ENCODE measurements at regions not wholly inside any gene's neighbourhood (a gene's known extent, or its start where the extent isn't known, plus 50 kb on each side); places are given as distances from the start of the nearest gene placed in this dataset.

- peaks cover 3 to 17% (median 5%) of the 10 kb centered on the region in 3 experiments; a peak in 5 of 7 replicates for H3K36me3 Mint-ChIP-seq (ENCODE audit: insufficient read depth in 1 of 3, low read depth in 3 of 3)
- Histone ChIP-seq H3K9ac (ENCODE audit: extremely low read depth, insufficient read length, low read length) (no peak overlapping the region), H2BK120ac (ENCODE audit: low read depth, low read length, poor library complexity, severe bottlenecking) (no peak overlapping the region), H2BK15ac (ENCODE audit: low read depth, low read length) (no peak overlapping the region), H4K91ac (ENCODE audit: insufficient read length, low read depth, low read length) (no peak overlapping the region), H3T11ph (ENCODE audit: low read length) (no peak overlapping the region), H3K4me1 (ENCODE audit: insufficient read depth, low read length) (no peaks in the 10 kb centered on the region), H3K23ac (ENCODE audit: insufficient read length, low read depth, low read length) (no peak overlapping the region), H3K27me3 (ENCODE audit: insufficient read depth, low read length) (no peaks in the 10 kb centered on the region), H3K79me1 (ENCODE audit: insufficient read depth, low read depth, low read length, poor library complexity, severe bottlenecking) (no peaks in the 10 kb centered on the region), H3K9me3 (ENCODE audit: control insufficient read depth, low read depth, low read length) (no peaks in the 10 kb centered on the region), H4K8ac (replicated peaks; ENCODE audit: insufficient read length, low read depth, low read length) (no peak overlapping the region), H4K5ac (ENCODE audit: insufficient read length, low read depth, low read length) (no peak overlapping the region), H2BK20ac (ENCODE audit: low read depth, low read length, poor library complexity, severe bottlenecking) (no peak overlapping the region), H4K20me1 (ENCODE audit: control insufficient read depth, insufficient read depth, insufficient read length) (no peaks in the 10 kb centered on the region), H3K56ac (ENCODE audit: insufficient read length, low read depth, low read length) (no peak overlapping the region), H2BK5ac (ENCODE audit: insufficient read length, low read length) (no peak overlapping the region), H2AK5ac (ENCODE audit: insufficient read length, low read length) (no peak overlapping the region), H3K4me2 (ENCODE audit: insufficient read depth, insufficient read length, low read length) (no peak overlapping the region), H2AFZ (ENCODE audit: low read length) (no peak overlapping the region), H3K14ac (ENCODE audit: insufficient read depth, low read length) (no peak overlapping the region), H3K79me2 (ENCODE audit: insufficient read depth, low read length) (no peaks in the 10 kb centered on the region), H3K23me2 (ENCODE audit: insufficient read length, low read depth, low read length, poor library complexity, severe bottlenecking) (no peaks in the 10 kb centered on the region), H3K4ac (ENCODE audit: low read depth, low read length) (no peak overlapping the region), H3K18ac (ENCODE audit: insufficient read length, low read depth, low read length) (no peak overlapping the region), H2BK12ac (ENCODE audit: insufficient read length, low read depth, low read length) (no peak overlapping the region), H3K27ac (ENCODE audit: insufficient read length, low read depth, low read length) (no peak overlapping the region)
- H3K4me3 Mint-ChIP-seq: no peak overlapping the region
- TF ChIP-seq, protein P1, sequence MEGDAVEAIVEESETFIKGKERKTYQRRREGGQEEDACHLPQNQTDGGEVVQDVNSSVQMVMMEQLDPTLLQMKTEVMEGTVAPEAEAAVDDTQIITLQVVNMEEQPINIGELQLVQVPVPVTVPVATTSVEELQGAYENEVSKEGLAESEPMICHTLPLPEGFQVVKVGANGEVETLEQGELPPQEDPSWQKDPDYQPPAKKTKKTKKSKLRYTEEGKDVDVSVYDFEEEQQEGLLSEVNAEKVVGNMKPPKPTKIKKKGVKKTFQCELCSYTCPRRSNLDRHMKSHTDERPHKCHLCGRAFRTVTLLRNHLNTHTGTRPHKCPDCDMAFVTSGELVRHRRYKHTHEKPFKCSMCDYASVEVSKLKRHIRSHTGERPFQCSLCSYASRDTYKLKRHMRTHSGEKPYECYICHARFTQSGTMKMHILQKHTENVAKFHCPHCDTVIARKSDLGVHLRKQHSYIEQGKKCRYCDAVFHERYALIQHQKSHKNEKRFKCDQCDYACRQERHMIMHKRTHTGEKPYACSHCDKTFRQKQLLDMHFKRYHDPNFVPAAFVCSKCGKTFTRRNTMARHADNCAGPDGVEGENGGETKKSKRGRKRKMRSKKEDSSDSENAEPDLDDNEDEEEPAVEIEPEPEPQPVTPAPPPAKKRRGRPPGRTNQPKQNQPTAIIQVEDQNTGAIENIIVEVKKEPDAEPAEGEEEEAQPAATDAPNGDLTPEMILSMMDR (conservative IDR thresholded peaks at IDR 0.05): no peak
- DNase-seq: no peak
- H3K27me3 Mint-ChIP-seq (ENCODE audit: low read depth): no peaks in the 10 kb centered on the region
- no peak overlapping the region for H3K27ac Mint-ChIP-seq
- H3K4me1 Mint-ChIP-seq: peaks cover 16 to 17% of the 10 kb centered on the region in 2 experiments
- peaks cover 11 to 14% of the 10 kb centered on the region in 2 experiments for H3K9me3 Mint-ChIP-seq
- no CpG with 5 or more reads among the region's 2 CpGs for WGBS (ENCODE audit: extremely low coverage, insufficient read length, low lambda C conversion rate)
Observed at GRCh38 chr11:38795027-38795426, 2197.0 kb upstream of the RAG2 start.
